Upper lobe of right lung (tissue), 1 donor: ENCODE measurements at regions not wholly inside any gene's neighbourhood (a gene's known extent, or its start where the extent isn't known, plus 50 kb on each side); places are given as distances from the start of the nearest gene placed in this dataset.
"Not testable (repeated sequence)": the region's sequence is repeated elsewhere in the genome, so short reads cannot be mapped to it uniquely, and the experiment has no call there.

Experiments used
- ATAC-seq: fragments of 200-7000 bp; cut with Tn5 transposase; one replicate; pipeline ENCODE4 v1.9.1; 2020; ENCODE audit warnings: mild to moderate bottlenecking, moderate library complexity
- DNase-seq: peaks from one replicate; pipeline ENCODE4 v3.0.0-alpha.2; 2020
- H3K27ac ChIP-seq: fragments of 200-600 bp; one replicate; pipeline ENCODE4 v1.8.0; 2022
- H3K27me3 ChIP-seq: fragments of 200-600 bp; one replicate; pipeline ENCODE4 v1.8.0; 2022; ENCODE audit warnings: mild to moderate bottlenecking
- H3K36me3 ChIP-seq: fragments of 200-600 bp; one replicate; pipeline ENCODE4 v1.8.0; 2022
- H3K4me1 ChIP-seq: fragments of 200-600 bp; one replicate; pipeline ENCODE4 v1.8.0; 2022
- H3K4me3 ChIP-seq: fragments of 200-600 bp; one replicate; pipeline ENCODE4 v1.8.0; 2022; ENCODE audit warnings: mild to moderate bottlenecking
- H3K9me3 ChIP-seq: fragments of 200-600 bp; one replicate; pipeline ENCODE4 v1.8.0; 2022
- intact Hi-C: fragments of 100-400 bp; cut with DNase I; formaldehyde crosslinking; loops from one replicate; pipeline ENCODE4 v1.11.0; 2022
- TF ChIP-seq, protein P1 (sequence below): fragments of 200-600 bp; IDR thresholded peaks from one replicate; pipeline ENCODE4 v1.8.0; 2022; ENCODE audit warnings: antibody characterized with exemption
- donor health status: DM: no; HTN: yes; CAD: no; lungs with severe emphysema.

DNA sequence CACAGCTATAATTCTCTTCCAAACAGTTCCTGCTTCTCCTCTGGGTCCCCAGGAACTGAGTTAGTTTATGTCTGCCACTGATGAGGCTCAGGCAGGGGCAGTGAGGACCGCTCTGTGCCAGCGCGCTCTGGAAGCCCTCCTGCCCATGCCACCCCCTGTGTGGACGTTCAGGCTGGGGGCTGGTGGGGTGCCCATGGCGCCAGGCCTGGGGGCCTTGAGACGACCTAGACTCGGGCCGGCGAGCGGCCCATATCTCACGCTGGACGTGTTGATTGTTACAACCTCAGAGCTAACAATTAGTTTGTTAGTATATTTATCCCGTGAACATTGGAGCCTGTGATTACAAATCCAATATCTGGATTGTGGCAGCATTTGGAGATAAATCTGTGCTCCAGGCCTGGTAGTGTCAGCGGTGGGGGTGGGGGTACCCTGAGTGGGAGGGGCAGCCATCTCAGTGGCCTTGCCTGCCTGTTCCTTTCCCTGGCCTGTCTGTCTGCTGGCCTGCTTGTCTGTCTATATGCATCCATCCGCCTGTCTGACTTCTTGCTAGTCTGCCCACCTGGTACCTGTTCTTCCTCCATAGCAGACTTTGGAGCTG, 256.5 kb upstream of the MVB12B start:
- Histone ChIP-seq H3K9me3 (no peaks in the 10 kb centered on the region), H3K36me3 (no peaks in the 10 kb centered on the region), H3K27me3 (peaks cover 18% of the 10 kb centered on the region), H3K4me1 (no peaks in the 10 kb centered on the region), H3K4me3 (no peak overlapping the region), H3K27ac (no peak overlapping the region)
- DNase-seq (no peak), ATAC-seq (no peak)
- intact Hi-C loops: no loop called here
- TF ChIP-seq, protein P1, sequence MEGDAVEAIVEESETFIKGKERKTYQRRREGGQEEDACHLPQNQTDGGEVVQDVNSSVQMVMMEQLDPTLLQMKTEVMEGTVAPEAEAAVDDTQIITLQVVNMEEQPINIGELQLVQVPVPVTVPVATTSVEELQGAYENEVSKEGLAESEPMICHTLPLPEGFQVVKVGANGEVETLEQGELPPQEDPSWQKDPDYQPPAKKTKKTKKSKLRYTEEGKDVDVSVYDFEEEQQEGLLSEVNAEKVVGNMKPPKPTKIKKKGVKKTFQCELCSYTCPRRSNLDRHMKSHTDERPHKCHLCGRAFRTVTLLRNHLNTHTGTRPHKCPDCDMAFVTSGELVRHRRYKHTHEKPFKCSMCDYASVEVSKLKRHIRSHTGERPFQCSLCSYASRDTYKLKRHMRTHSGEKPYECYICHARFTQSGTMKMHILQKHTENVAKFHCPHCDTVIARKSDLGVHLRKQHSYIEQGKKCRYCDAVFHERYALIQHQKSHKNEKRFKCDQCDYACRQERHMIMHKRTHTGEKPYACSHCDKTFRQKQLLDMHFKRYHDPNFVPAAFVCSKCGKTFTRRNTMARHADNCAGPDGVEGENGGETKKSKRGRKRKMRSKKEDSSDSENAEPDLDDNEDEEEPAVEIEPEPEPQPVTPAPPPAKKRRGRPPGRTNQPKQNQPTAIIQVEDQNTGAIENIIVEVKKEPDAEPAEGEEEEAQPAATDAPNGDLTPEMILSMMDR: no peak

DNA sequence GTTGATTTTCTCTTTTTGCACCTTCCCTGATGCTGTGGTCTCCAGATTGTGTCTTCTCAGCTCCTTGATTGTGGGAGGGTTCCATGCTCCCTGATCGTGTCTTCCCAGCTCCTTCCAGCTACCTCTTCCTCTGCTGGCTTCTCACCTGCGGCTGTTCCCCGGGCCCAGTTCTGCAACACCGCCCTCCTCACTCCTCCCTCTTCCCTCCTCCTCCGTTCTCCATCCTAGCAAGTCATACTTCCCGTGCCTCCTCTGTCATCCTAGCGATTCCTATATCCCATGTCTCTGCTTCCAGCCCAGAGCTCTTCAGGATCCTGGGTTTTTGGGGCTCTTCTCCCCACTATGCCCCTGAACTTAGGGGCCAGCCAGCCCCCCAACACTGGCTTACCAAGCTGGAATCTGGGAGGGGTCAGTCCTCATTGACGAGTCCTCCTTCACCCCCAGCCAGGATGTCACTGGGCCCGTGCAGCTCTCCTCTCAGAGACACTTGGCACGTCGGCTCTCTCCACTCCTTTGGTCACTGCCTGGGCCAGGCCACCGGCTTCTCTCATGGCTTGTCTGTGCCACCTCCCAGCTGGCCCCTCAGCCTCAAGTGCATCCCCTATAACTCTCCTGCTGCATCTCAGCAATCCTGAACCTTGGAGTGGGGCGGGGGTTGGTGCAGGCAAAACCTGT, 255.4 kb upstream of the MVB12B start:
- Histone ChIP-seq H3K27ac (no peak overlapping the region), H3K36me3 (no peaks in the 10 kb centered on the region), H3K27me3 (peaks cover 15% of the 10 kb centered on the region), H3K4me3 (no peak overlapping the region), H3K9me3 (no peaks in the 10 kb centered on the region), H3K4me1 (no peaks in the 10 kb centered on the region)
- intact Hi-C loops: no loop called here
- ATAC-seq: no peak
- TF ChIP-seq, protein P1: no peak
- no peak for DNase-seq

DNA sequence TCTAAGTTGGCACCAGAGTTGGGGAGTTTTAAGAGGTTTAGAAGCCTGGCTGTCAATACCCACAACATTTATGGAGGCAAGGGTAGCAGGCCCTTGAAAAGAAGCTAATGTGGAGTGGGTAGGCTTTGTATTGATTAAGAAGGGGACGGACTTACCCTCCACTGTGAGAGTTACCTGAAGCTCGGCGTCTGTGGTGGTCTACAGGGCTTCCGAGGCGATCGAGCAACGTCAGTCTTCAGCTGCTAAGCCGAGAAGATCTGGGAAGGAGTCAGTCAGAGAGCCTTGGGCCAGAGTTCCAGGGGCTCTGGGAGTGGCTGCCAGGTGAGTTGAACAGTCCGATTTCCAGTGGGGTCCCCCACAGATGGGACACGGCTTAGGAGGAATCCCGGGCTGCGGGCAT, 249.0 kb upstream of the MVB12B start:
- H3K27ac ChIP-seq, ATAC-seq, H3K4me1 ChIP-seq, intact Hi-C loops, H3K36me3 ChIP-seq, H3K9me3 ChIP-seq, H3K4me3 ChIP-seq, H3K27me3 ChIP-seq, DNase-seq: not testable (repeated sequence)

DNA sequence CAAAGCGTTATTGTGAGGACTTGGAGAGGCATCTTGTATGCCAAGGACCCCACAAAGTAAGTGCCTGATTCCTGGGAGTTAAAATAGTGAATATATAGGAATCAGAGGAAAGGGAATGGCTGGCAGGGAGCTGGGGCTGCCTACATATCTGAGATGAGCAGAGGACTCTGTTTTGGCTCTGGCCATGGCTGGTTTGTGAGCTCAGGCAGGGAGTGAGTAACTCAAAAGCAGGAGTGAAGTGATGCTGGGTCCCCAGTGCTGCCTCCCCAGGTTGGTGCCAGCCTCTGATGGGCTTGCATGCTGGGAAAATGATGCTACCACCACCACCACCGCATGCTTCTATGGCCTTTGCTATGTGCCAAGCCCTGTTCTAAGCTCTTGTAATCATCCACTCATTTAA, 246.0 kb upstream of the MVB12B start:
- no peak for DNase-seq
- TF ChIP-seq, protein P1: no peak
- ATAC-seq: no peak
- intact Hi-C loops: no loop called here
- H3K4me1 ChIP-seq: no peaks in the 10 kb centered on the region
- H3K27ac ChIP-seq: no peak overlapping the region
- H3K9me3 ChIP-seq: no peaks in the 10 kb centered on the region
- H3K27me3 ChIP-seq: no peaks in the 10 kb centered on the region
- no peak overlapping the region for H3K4me3 ChIP-seq
- no peaks in the 10 kb centered on the region for H3K36me3 ChIP-seq

DNA sequence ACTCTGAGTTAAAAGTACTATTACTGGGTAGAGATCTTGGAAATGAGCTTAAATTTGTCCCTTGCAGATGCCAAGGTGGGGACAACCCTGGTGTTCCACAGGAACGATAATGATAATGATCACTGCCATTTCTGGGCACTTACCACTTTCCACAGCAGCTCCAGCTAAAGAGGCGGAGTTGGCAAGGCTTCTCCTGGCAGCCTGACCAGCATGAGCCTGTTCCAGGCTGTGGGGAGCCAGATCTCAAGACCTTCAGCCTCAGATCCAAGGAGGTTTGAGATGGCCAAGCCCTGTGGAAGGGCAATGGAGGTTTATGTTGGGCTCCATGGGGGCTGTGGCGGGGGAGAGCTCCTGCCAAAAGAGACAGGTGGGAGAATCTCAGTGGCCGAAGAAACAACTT, 244.9 kb upstream of the MVB12B start:
- no peak overlapping the region for H3K27ac ChIP-seq
- H3K9me3 ChIP-seq: no peaks in the 10 kb centered on the region
- TF ChIP-seq, protein P1: no peak
- no peaks in the 10 kb centered on the region for H3K36me3 ChIP-seq
- no peak for ATAC-seq
- intact Hi-C loops: no loop called here
- H3K4me3 ChIP-seq: no peak overlapping the region
- no peaks in the 10 kb centered on the region for H3K27me3 ChIP-seq
- DNase-seq: no peak
- H3K4me1 ChIP-seq: no peaks in the 10 kb centered on the region

DNA sequence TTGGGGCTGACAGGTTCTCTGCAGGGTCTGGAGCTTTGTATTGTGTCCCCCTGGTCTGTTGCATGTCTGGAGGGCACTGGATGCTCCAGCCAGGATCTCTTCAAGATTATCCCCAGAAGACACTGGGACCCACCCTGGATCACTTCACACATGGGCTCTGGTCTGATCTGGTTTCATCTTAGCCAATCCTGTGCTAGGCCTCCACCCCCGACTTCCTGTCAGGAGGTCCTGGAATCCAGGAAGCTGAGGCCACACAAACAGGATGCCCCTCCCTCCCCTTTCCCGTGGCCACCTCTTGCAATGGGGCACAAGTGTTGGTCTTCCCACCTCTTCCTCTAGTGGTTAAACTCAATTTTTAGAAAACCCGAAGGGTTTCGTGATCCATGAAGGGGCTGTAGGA, 242.6 kb upstream of the MVB12B start:
- H3K27ac ChIP-seq: no peak overlapping the region
- no peaks in the 10 kb centered on the region for H3K9me3 ChIP-seq
- DNase-seq (no peak), ATAC-seq (no peak)
- intact Hi-C loops: no loop called here
- no peaks in the 10 kb centered on the region for H3K27me3 ChIP-seq
- H3K36me3 ChIP-seq: no peaks in the 10 kb centered on the region
- no peaks in the 10 kb centered on the region for H3K4me1 ChIP-seq
- TF ChIP-seq, protein P1: no peak
- H3K4me3 ChIP-seq: no peak overlapping the region
